ENCODE measurements at regions not wholly inside any gene's neighbourhood (a gene's known extent, or its start where the extent isn't known, plus 50 kb on each side); places are given as distances from the start of the nearest gene placed in this dataset.
"Not testable (repeated sequence)": the region's sequence is repeated elsewhere in the genome, so short reads cannot be mapped to it uniquely, and the experiment has no call there.

- DNase-seq: peak; percentile 83
Measured at GRCh38 chr13:69264362-69265334, 843.0 kb upstream of the ATXN8OS start.

GRCh38 chr13:69243366-69243765, 864.3 kb upstream of the ATXN8OS start:
- DNase-seq: peak; percentile 9

GRCh38 chr13:69234171-69234570, 873.5 kb upstream of the ATXN8OS start:
- DNase-seq: no peak

GRCh38 chr13:69226427-69226826, 881.2 kb upstream of the ATXN8OS start:
- DNase-seq: no peak

GRCh38 chr13:69221633-69222498, 885.8 kb upstream of the ATXN8OS start:
- not testable (repeated sequence) for DNase-seq

- DNase-seq: no peak
Measured at GRCh38 chr13:69213396-69213795, 894.2 kb upstream of the ATXN8OS start.

- DNase-seq: no peak
Measured at GRCh38 chr13:69204620-69205019, 903.0 kb upstream of the ATXN8OS start.

GRCh38 chr13:69202996-69203395, 904.6 kb upstream of the ATXN8OS start:
- DNase-seq: no peak

GRCh38 chr13:69199664-69200063, 908.0 kb upstream of the ATXN8OS start:
- DNase-seq: no peak

- no peak for DNase-seq
Measured at GRCh38 chr13:69198706-69199105, 908.9 kb upstream of the ATXN8OS start.

- no peak for DNase-seq
Measured at GRCh38 chr13:69194130-69194529, 913.5 kb upstream of the ATXN8OS start.

- no peak for DNase-seq
Measured at GRCh38 chr13:69180034-69180433, 927.6 kb upstream of the ATXN8OS start.

- DNase-seq: no peak
Measured at GRCh38 chr13:69178000-69178399, 929.6 kb upstream of the ATXN8OS start.

- no peak for DNase-seq
Measured at GRCh38 chr13:69168436-69168835, 939.2 kb upstream of the ATXN8OS start.

GRCh38 chr13:69155136-69155535, 952.5 kb upstream of the ATXN8OS start:
- DNase-seq: no peak

GRCh38 chr13:69142101-69142500, 965.5 kb upstream of the ATXN8OS start:
- DNase-seq: no peak

GRCh38 chr13:69124996-69125395, 982.6 kb upstream of the ATXN8OS start:
- DNase-seq: no peak

- DNase-seq: no peak
Measured at GRCh38 chr13:69109891-69110525, 997.6 kb upstream of the ATXN8OS start.

GRCh38 chr13:69108486-69108885, 999.1 kb upstream of the ATXN8OS start:
- DNase-seq: no peak

- DNase-seq: no peak
Measured at GRCh38 chr13:69107436-69107835, 1000.2 kb upstream of the ATXN8OS start.

GRCh38 chr13:69101841-69102240, 1005.8 kb upstream of the ATXN8OS start:
- no peak for DNase-seq

- DNase-seq: no peak
Measured at GRCh38 chr13:69094485-69094884, 1013.1 kb upstream of the ATXN8OS start.

Measured in NCI-H2029 (cell line).